ENCODE measurements at regions not wholly inside any gene's neighbourhood (a gene's known extent, or its start where the extent isn't known, plus 50 kb on each side); places are given as distances from the start of the nearest gene placed in this dataset.

- intact Hi-C loops (cut with DNase I) = no loop called here
- no peak for DNase-seq (ENCODE audit: low spot score)
Measured at GRCh38 chr9:99389087-99390033, 167.3 kb downstream of the SEC61B start.

- no peak for DNase-seq (ENCODE audit: low spot score)
- intact Hi-C loops (cut with DNase I) = no loop called here
Measured at GRCh38 chr9:99391937-99392594, 170.0 kb downstream of the SEC61B start.

- DNase-seq (ENCODE audit: low spot score) = no peak
- intact Hi-C loops (cut with DNase I) = no loop called here
Measured at GRCh38 chr9:99392986-99393385, 170.9 kb downstream of the SEC61B start.

- intact Hi-C loops (cut with DNase I) = no loop called here
- no peak for DNase-seq (ENCODE audit: low spot score)
Measured at GRCh38 chr9:99393993-99394392, 171.9 kb downstream of the SEC61B start.

- intact Hi-C loops (cut with DNase I) = no loop called here
- DNase-seq (ENCODE audit: low spot score) = no peak
Measured at GRCh38 chr9:99398241-99398640, 176.2 kb downstream of the SEC61B start.

- intact Hi-C loops (cut with DNase I) = no loop called here
- DNase-seq (ENCODE audit: low spot score) = no peak
Measured at GRCh38 chr9:99399474-99399873, 177.4 kb downstream of the SEC61B start.

- intact Hi-C loops (cut with DNase I) = no loop called here
Measured at GRCh38 chr9:99400184-99400731, 178.2 kb downstream of the SEC61B start.

GRCh38 chr9:99401680-99402504, 179.8 kb downstream of the SEC61B start:
- DNase-seq (ENCODE audit: low spot score) = no peak
- intact Hi-C loops (cut with DNase I) = no loop called here

More at GRCh38 chr9:99400184-99400731, 178.2 kb downstream of the SEC61B start:
- no peak for DNase-seq (ENCODE audit: low spot score)

- intact Hi-C loops (cut with DNase I) = no loop called here
Measured at GRCh38 chr9:99403371-99403770, 181.3 kb downstream of the SEC61B start.

GRCh38 chr9:99405359-99405758, 183.3 kb downstream of the SEC61B start:
- intact Hi-C loops (cut with DNase I) = no loop called here
- no peak for DNase-seq (ENCODE audit: low spot score)

More at GRCh38 chr9:99403371-99403770, 181.3 kb downstream of the SEC61B start:
- no peak for DNase-seq (ENCODE audit: low spot score)

- intact Hi-C loops (cut with DNase I) = no loop called here
- DNase-seq (ENCODE audit: low spot score) = no peak
Measured at GRCh38 chr9:99406939-99407338, 184.9 kb downstream of the SEC61B start.

- intact Hi-C loops (cut with DNase I) = no loop called here
- no peak for DNase-seq (ENCODE audit: low spot score)
Measured at GRCh38 chr9:99411068-99411467, 189.0 kb downstream of the SEC61B start.

GRCh38 chr9:99411479-99412115, 189.5 kb downstream of the SEC61B start:
- DNase-seq (ENCODE audit: low spot score) = no peak

GRCh38 chr9:99412606-99413005, 190.5 kb downstream of the SEC61B start:
- DNase-seq (ENCODE audit: low spot score) = no peak
- intact Hi-C loops (cut with DNase I) = no loop called here

More at GRCh38 chr9:99411479-99412115, 189.5 kb downstream of the SEC61B start:
- intact Hi-C loops (cut with DNase I) = no loop called here

GRCh38 chr9:99414321-99414720, 192.2 kb downstream of the SEC61B start:
- intact Hi-C loops (cut with DNase I) = no loop called here
- no peak for DNase-seq (ENCODE audit: low spot score)

GRCh38 chr9:99415606-99416005, 193.5 kb downstream of the SEC61B start:
- no peak for DNase-seq (ENCODE audit: low spot score)
- intact Hi-C loops (cut with DNase I) = no loop called here

GRCh38 chr9:99416007-99416406, 193.9 kb downstream of the SEC61B start:
- no peak for DNase-seq (ENCODE audit: low spot score)
- intact Hi-C loops (cut with DNase I) = no loop called here

GRCh38 chr9:99419070-99419469, 197.0 kb downstream of the SEC61B start:
- DNase-seq (ENCODE audit: low spot score) = no peak
- intact Hi-C loops (cut with DNase I) = no loop called here

GRCh38 chr9:99421369-99421768, 199.3 kb downstream of the SEC61B start:
- DNase-seq (ENCODE audit: low spot score) = no peak
- intact Hi-C loops (cut with DNase I) = no loop called here

All from cardiac septum (tissue), 1 donor.